CD4-positive, alpha-beta memory T cell (primary cell): ENCODE measurements at regions not wholly inside any gene's neighbourhood (a gene's known extent, or its start where the extent isn't known, plus 50 kb on each side); places are given as distances from the start of the nearest gene placed in this dataset.
A peak's percentile ranks its signal among the peaks of the same experiment; 100 is the strongest.
"Not testable (repeated sequence)": the region's sequence is repeated elsewhere in the genome, so short reads cannot be mapped to it uniquely, and the experiment has no call there.

Experiments used
- CTCF ChIA-PET: fragments of 350-600 bp; sonication (Branson Sonifier 250); formaldehyde crosslinking; loops from one replicate; lab custom pipeline; 2021; ENCODE audit warnings: inconsistent platforms; ENCODE audit not compliant: partially characterized antibody; lab: Charles Lee
- POLR2A ChIA-PET: fragments of 350-600 bp; sonication (Branson Sonifier 250); formaldehyde crosslinking; loops from one replicate; lab custom pipeline; 2021; ENCODE audit not compliant: partially characterized antibody; lab: Charles Lee
- DNase-seq, 5 donors: peaks; one replicate each; pipeline versions ENCODE4 v3.0.0 to v3.0.0-alpha.2; 2020 to 2022; ENCODE audit warnings: mixed read lengths in 1 of 5
- H3K27ac ChIP-seq: one replicate; pipeline ENCODE4 v1.7.0; 2013; ENCODE audit warnings: low read depth, low read length
- H3K27me3 ChIP-seq: 2 replicates; pipeline ENCODE4 v1.7.0; 2013; ENCODE audit warnings: mild to moderate bottlenecking, low read length, moderate library complexity; ENCODE audit not compliant: insufficient read depth
- H3K36me3 ChIP-seq: 2 replicates; pipeline ENCODE4 v1.7.0; 2013; ENCODE audit warnings: mild to moderate bottlenecking, low read length, moderate library complexity; ENCODE audit not compliant: insufficient read depth
- H3K4me1 ChIP-seq: 2 replicates; pipeline ENCODE4 v1.7.0; 2013; ENCODE audit warnings: mild to moderate bottlenecking, low read length, moderate library complexity; ENCODE audit not compliant: insufficient read depth
- H3K4me3 ChIP-seq, 2 donors: one replicate each; pipeline ENCODE4 v1.7.0; 2013; ENCODE audit warnings: low read length in 2 of 2, mild to moderate bottlenecking in 1 of 2
- H3K9me3 ChIP-seq, 2 donors: one replicate each; pipeline ENCODE4 v1.7.0; 2013; ENCODE audit warnings: low read length in 2 of 2, control low read depth in 1 of 2; ENCODE audit not compliant: control insufficient read depth in 1 of 2
- H3K27ac Mint-ChIP-seq, 7 donors: one replicate each; pipeline ENCODE4 v1.8.0; 2020 to 2021; ENCODE audit warnings: mixed read lengths in 7 of 7, mild to moderate bottlenecking in 6 of 7, inconsistent platforms in 3 of 7, moderate library complexity in 3 of 7
- H3K27me3 Mint-ChIP-seq, 2 donors: one replicate each; pipeline ENCODE4 v1.8.0; 2020 to 2021; ENCODE audit warnings: mixed read lengths in 2 of 2
- H3K36me3 Mint-ChIP-seq, 2 donors: one replicate each; pipeline ENCODE4 v1.8.0; 2020 to 2021; ENCODE audit warnings: mixed read lengths in 2 of 2, inconsistent platforms in 1 of 2, mild to moderate bottlenecking in 1 of 2
- H3K4me1 Mint-ChIP-seq, 4 donors: one replicate each; pipeline ENCODE4 v1.8.0; 2020 to 2021; ENCODE audit warnings: mixed read lengths in 4 of 4, mild to moderate bottlenecking in 1 of 4
- H3K4me3 Mint-ChIP-seq, 8 donors: one replicate each; pipeline ENCODE4 v1.8.0; 2020 to 2021; ENCODE audit warnings: mixed read lengths in 8 of 8, mild to moderate bottlenecking in 7 of 8, moderate library complexity in 6 of 8, inconsistent platforms in 3 of 8
- H3K9me3 Mint-ChIP-seq, 8 donors: one replicate each; pipeline ENCODE4 v1.8.0; 2020 to 2021; ENCODE audit warnings: mixed read lengths in 8 of 8, mild to moderate bottlenecking in 5 of 8, inconsistent platforms in 3 of 8, moderate library complexity in 1 of 8
- intact Hi-C: fragments of 100-400 bp; cut with micrococcal nuclease; formaldehyde crosslinking; loops from one replicate; pipeline ENCODE4 v1.15.1; 2023

- CTCF ChIA-PET: interaction anchor here (1.6 to 2.1 kb wide), 2 partner anchors 9 to 13 kb away, joined by 3 to 6 read pairs; no protein-coding TSS in a partner anchor
- peaks cover 0 to 5% (median 2%) of the 10 kb centered on the region in 4 donors for H3K4me1 Mint-ChIP-seq
These were observed 227.3 kb upstream of the TET2 start for GRCh38 chr4:104919406-104919805.

GRCh38 chr4:104930298-104930697 lies 216.4 kb upstream of the TET2 start:
- H3K4me3 ChIP-seq: no peak overlapping the region
- no peak for DNase-seq
- no peaks in the 10 kb centered on the region for H3K9me3 ChIP-seq
- intact Hi-C loops: loop anchor here (2.0 to 10.0 kb wide), 2 partner anchors 37 to 775 kb away; partner anchors contain the start of genes GSTCD and INTS12
- Mint-ChIP-seq H3K27ac (peak overlapping the region in 2 of 7 donors; percentile 28 to 30), H3K4me3 (peak overlapping the region in 6 of 8 donors; percentile 7 to 63 (median 28)), H3K9me3 (peaks cover 0 to 25% (median 6%) of the 10 kb centered on the region in 8 donors), H3K4me1 (peaks cover 10 to 27% (median 20%) of the 10 kb centered on the region in 4 donors), H3K27me3 (no peaks in the 10 kb centered on the region), H3K36me3 (peaks cover 3% of the 10 kb centered on the region in 2 donors)
- no peaks in the 10 kb centered on the region for H3K36me3 ChIP-seq
- peaks cover 21% of the 10 kb centered on the region for H3K4me1 ChIP-seq
- H3K27ac ChIP-seq: no peak overlapping the region
- CTCF ChIA-PET: interaction anchor here (1.1 to 1.9 kb wide), 4 partner anchors 11 to 545 kb away, joined by 3 to 7 read pairs (median 5); partner anchors contain the start of gene PPA2
- POLR2A ChIA-PET: interaction anchor here (0.8 to 1.6 kb wide), 5 partner anchors 11 to 543 kb away, joined by 3 to 9 read pairs (median 3); partner anchors contain the start of gene PPA2
- no peaks in the 10 kb centered on the region for H3K27me3 ChIP-seq

More at GRCh38 chr4:104919406-104919805, 227.3 kb upstream of the TET2 start:
- POLR2A ChIA-PET: interaction anchor here (1.3 kb wide), 1 partner anchor 11 kb away, joined by 3 read pairs; no protein-coding TSS in a partner anchor
- H3K9me3 ChIP-seq: no peaks in the 10 kb centered on the region
- intact Hi-C loops: no loop called here
- H3K27me3 ChIP-seq: no peaks in the 10 kb centered on the region
- no peak overlapping the region for H3K27ac Mint-ChIP-seq
- DNase-seq: no peak
- no peaks in the 10 kb centered on the region for H3K27me3 Mint-ChIP-seq
- H3K9me3 Mint-ChIP-seq: no peaks in the 10 kb centered on the region
- H3K4me3 Mint-ChIP-seq: no peak overlapping the region
- H3K27ac ChIP-seq: no peak overlapping the region
- no peaks in the 10 kb centered on the region for H3K36me3 Mint-ChIP-seq
- H3K36me3 ChIP-seq: no peaks in the 10 kb centered on the region
- no peaks in the 10 kb centered on the region for H3K4me1 ChIP-seq
- no peak overlapping the region for H3K4me3 ChIP-seq

- not testable (repeated sequence) for H3K4me3 ChIP-seq, H3K36me3 Mint-ChIP-seq, H3K27me3 ChIP-seq, H3K27ac ChIP-seq, H3K27me3 Mint-ChIP-seq, H3K9me3 ChIP-seq, H3K36me3 ChIP-seq
- peak; percentile 10 to 56 (median 30) for DNase-seq
- POLR2A ChIA-PET: interaction anchor here (0.8 to 1.6 kb wide), 5 partner anchors 10 to 543 kb away, joined by 3 to 9 read pairs (median 3); partner anchors contain the start of gene PPA2
- Mint-ChIP-seq H3K4me3 (peak overlapping the region; percentile 27 to 63 (median 50)), H3K27ac (peak overlapping the region in 5 of 7 donors; percentile 24 to 84 (median 78)), H3K4me1 (peaks cover 10 to 27% (median 20%) of the 10 kb centered on the region in 4 donors), H3K9me3 (peaks cover 0 to 25% (median 8%) of the 10 kb centered on the region in 8 donors)
- peaks cover 21% of the 10 kb centered on the region for H3K4me1 ChIP-seq
- CTCF ChIA-PET: interaction anchor here (1.1 to 1.9 kb wide), 5 partner anchors 10 to 544 kb away, joined by 3 to 7 read pairs (median 4); partner anchors contain the start of gene PPA2
- intact Hi-C loops: loop anchor here (1.0 to 10.0 kb wide), 3 partner anchors 36 to 774 kb away; partner anchors contain the start of genes GSTCD and INTS12
These were observed 215.6 kb upstream of the TET2 start for GRCh38 chr4:104930745-104931736.

- no peaks in the 10 kb centered on the region for H3K27me3 ChIP-seq
- H3K4me1 ChIP-seq: peaks cover 10% of the 10 kb centered on the region
- no peaks in the 10 kb centered on the region for H3K9me3 ChIP-seq
- no peak overlapping the region for H3K27ac ChIP-seq
- CTCF ChIA-PET: no interaction called here
- H3K27ac Mint-ChIP-seq: peak overlapping the region in 3 of 7 donors; percentile 51 to 60 (median 53)
- intact Hi-C loops: loop anchor here (10.0 kb wide), 1 partner anchor 766 kb away; the partner anchor contains the start of genes GSTCD and INTS12
- no peak overlapping the region for H3K4me3 Mint-ChIP-seq
- H3K9me3 Mint-ChIP-seq: peaks cover 0 to 19% (median 5%) of the 10 kb centered on the region in 8 donors
- no peaks in the 10 kb centered on the region for H3K27me3 Mint-ChIP-seq
- POLR2A ChIA-PET: no interaction called here
- H3K36me3 ChIP-seq: no peaks in the 10 kb centered on the region
- peaks cover 0 to 3% of the 10 kb centered on the region in 2 donors for H3K36me3 Mint-ChIP-seq
- peak; percentile 17 to 50 (median 31) for DNase-seq
- peaks cover 0 to 8% (median 6%) of the 10 kb centered on the region in 4 donors for H3K4me1 Mint-ChIP-seq
- H3K4me3 ChIP-seq: no peak overlapping the region
These were observed 208.1 kb upstream of the TET2 start for GRCh38 chr4:104938624-104939023.

- Mint-ChIP-seq H3K4me3 (no peak overlapping the region), H3K27me3 (no peaks in the 10 kb centered on the region), H3K4me1 (peaks cover 0 to 8% (median 6%) of the 10 kb centered on the region in 4 donors), H3K36me3 (no peaks in the 10 kb centered on the region), H3K9me3 (peaks cover 0 to 4% (median 1%) of the 10 kb centered on the region in 8 donors), H3K27ac (no peak overlapping the region)
- Histone ChIP-seq H3K4me3 (no peak overlapping the region), H3K27me3 (no peaks in the 10 kb centered on the region), H3K36me3 (no peaks in the 10 kb centered on the region), H3K27ac (no peak overlapping the region), H3K9me3 (no peaks in the 10 kb centered on the region), H3K4me1 (peaks cover 10% of the 10 kb centered on the region)
- DNase-seq: no peak
- POLR2A ChIA-PET: interaction anchor here (0.8 kb wide), 1 partner anchor 10 kb away, joined by 3 read pairs; no protein-coding TSS in a partner anchor
- intact Hi-C loops: no loop called here
- CTCF ChIA-PET: interaction anchor here (1.1 kb wide), 1 partner anchor 10 kb away, joined by 3 read pairs; no protein-coding TSS in a partner anchor
These were observed 205.7 kb upstream of the TET2 start for GRCh38 chr4:104940927-104941326.

DNA sequence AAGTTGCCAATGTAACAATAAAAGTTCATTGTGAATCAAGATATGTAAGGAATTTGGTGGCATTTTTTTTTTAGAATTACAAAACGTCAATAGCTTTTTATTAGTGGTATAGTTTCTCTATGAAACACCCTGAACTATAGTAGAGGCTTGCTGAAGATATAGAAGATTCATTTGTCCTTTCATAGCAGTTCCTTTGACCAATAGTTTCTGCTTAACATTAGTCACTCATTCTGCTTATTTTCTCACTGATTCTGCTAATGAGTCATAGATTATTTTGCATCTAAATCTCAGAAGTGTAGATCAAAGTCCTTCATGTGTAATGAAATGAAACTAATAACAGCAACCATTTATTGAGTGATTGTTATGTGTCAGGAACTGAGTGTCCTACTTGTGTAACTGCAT lies 205.0 kb upstream of the TET2 start:
- Mint-ChIP-seq H3K27me3 (no peaks in the 10 kb centered on the region), H3K4me1 (peaks cover 0 to 8% (median 6%) of the 10 kb centered on the region in 4 donors), H3K36me3 (no peaks in the 10 kb centered on the region), H3K9me3 (peaks cover 0 to under 1% (median 0%) of the 10 kb centered on the region in 8 donors), H3K27ac (no peak overlapping the region), H3K4me3 (no peak overlapping the region)
- ChIA-PET CTCF (interaction anchor here (1.1 kb wide), 1 partner anchor 11 kb away, joined by 3 read pairs; no protein-coding TSS in a partner anchor), POLR2A (no interaction called here)
- Histone ChIP-seq H3K4me3 (no peak overlapping the region), H3K9me3 (no peaks in the 10 kb centered on the region), H3K4me1 (peaks cover 10% of the 10 kb centered on the region), H3K27me3 (no peaks in the 10 kb centered on the region), H3K36me3 (no peaks in the 10 kb centered on the region), H3K27ac (no peak overlapping the region)
- intact Hi-C loops: no loop called here
- DNase-seq: no peak
